Calu3 (cell line): ENCODE measurements at regions not wholly inside any gene's neighbourhood (a gene's known extent, or its start where the extent isn't known, plus 50 kb on each side); places are given as distances from the start of the nearest gene placed in this dataset.

Experiments
- BruUV-seq: library from RNA; stranded (reverse); fragments of 400-500 nt; replicated peaks from 2 replicates; lab custom pipeline; 2021; lab: Mats Ljungman, UMichigan
- CTCF ChIA-PET: fragments of 300-600 bp; sonication (Branson Sonifier 250); formaldehyde crosslinking; loops from one replicate; lab custom pipeline; 2022; ENCODE audit warnings: antibody characterized with exemption; lab: Charles Lee
- DNase-seq: peaks from one replicate; pipeline ENCODE4 v3.0.0; 2022
- H3K27ac Mint-ChIP-seq: one replicate; pipeline ENCODE4 v1.8.0; 2022; ENCODE audit warnings: mixed read lengths; ENCODE audit not compliant: unreplicated experiment
- H3K27me3 Mint-ChIP-seq: one replicate; pipeline ENCODE4 v1.8.0; 2022; ENCODE audit warnings: mixed read lengths; ENCODE audit not compliant: unreplicated experiment
- H3K36me3 Mint-ChIP-seq: one replicate; pipeline ENCODE4 v1.8.0; 2022; ENCODE audit warnings: mild to moderate bottlenecking, moderate library complexity, mixed read lengths; ENCODE audit not compliant: insufficient read depth, unreplicated experiment
- H3K4me1 Mint-ChIP-seq: one replicate; pipeline ENCODE4 v1.8.0; 2022; ENCODE audit warnings: mild to moderate bottlenecking, low read depth, mixed read lengths; ENCODE audit not compliant: unreplicated experiment
- H3K4me3 Mint-ChIP-seq: one replicate; pipeline ENCODE4 v1.8.0; 2022; ENCODE audit warnings: mild to moderate bottlenecking, low read depth, moderate library complexity, mixed read lengths; ENCODE audit not compliant: unreplicated experiment
- H3K9me3 Mint-ChIP-seq: one replicate; pipeline ENCODE4 v1.8.0; 2022; ENCODE audit warnings: low read depth, mixed read lengths; ENCODE audit not compliant: unreplicated experiment
- intact Hi-C: fragments of 100-400 bp; cut with micrococcal nuclease; formaldehyde crosslinking; loops from one replicate; pipeline ENCODE4 v1.10.0; 2022; ENCODE audit not compliant: unreplicated experiment
- TF ChIP-seq, protein P1 (sequence below): fragments of 200-600 bp; IDR thresholded peaks from one replicate; pipeline ENCODE4 v1.8.0; 2022; ENCODE audit warnings: antibody characterized with exemption; ENCODE audit not compliant: unreplicated experiment

DNA sequence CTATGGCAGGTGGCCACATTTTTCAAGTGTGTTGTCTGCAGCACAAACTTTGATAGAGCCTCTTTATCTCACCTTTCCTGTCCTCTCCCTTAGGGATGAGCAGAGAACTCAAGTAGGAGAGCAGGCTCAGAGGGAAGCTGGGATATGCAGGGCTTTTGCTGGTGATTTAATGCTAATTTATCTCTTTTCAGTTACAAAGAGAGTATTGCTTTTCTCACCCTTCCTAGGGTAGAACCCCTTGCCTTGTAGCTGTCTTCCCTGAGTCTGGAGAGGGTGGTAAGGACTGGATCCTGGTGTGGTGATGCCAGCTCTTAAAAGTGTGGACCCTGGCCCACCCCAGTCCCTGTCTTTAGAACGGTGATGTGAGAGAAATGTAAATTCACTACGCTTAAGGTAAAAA lies 1061.4 kb downstream of the TYW1 start:
- TF ChIP-seq, protein P1, sequence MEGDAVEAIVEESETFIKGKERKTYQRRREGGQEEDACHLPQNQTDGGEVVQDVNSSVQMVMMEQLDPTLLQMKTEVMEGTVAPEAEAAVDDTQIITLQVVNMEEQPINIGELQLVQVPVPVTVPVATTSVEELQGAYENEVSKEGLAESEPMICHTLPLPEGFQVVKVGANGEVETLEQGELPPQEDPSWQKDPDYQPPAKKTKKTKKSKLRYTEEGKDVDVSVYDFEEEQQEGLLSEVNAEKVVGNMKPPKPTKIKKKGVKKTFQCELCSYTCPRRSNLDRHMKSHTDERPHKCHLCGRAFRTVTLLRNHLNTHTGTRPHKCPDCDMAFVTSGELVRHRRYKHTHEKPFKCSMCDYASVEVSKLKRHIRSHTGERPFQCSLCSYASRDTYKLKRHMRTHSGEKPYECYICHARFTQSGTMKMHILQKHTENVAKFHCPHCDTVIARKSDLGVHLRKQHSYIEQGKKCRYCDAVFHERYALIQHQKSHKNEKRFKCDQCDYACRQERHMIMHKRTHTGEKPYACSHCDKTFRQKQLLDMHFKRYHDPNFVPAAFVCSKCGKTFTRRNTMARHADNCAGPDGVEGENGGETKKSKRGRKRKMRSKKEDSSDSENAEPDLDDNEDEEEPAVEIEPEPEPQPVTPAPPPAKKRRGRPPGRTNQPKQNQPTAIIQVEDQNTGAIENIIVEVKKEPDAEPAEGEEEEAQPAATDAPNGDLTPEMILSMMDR: no peak
- Mint-ChIP-seq H3K4me3 (no peak overlapping the region), H3K27me3 (no peaks in the 10 kb centered on the region), H3K4me1 (no peaks in the 10 kb centered on the region), H3K9me3 (peaks cover 8% of the 10 kb centered on the region), H3K27ac (no peak overlapping the region), H3K36me3 (no peaks in the 10 kb centered on the region)
- BruUV-seq: no TSS peak
- CTCF ChIA-PET: no interaction called here
- no peak for DNase-seq
- intact Hi-C loops: no loop called here

- no TSS peak for BruUV-seq
- no peak for DNase-seq
- Mint-ChIP-seq H3K27ac (no peak overlapping the region), H3K4me1 (no peaks in the 10 kb centered on the region), H3K36me3 (no peaks in the 10 kb centered on the region), H3K27me3 (no peaks in the 10 kb centered on the region), H3K4me3 (no peak overlapping the region), H3K9me3 (peaks cover 8% of the 10 kb centered on the region)
- CTCF ChIA-PET: no interaction called here
- intact Hi-C loops: no loop called here
- TF ChIP-seq, protein P1: no peak
Measured at GRCh38 chr7:68063171-68063570, 1066.5 kb downstream of the TYW1 start.

DNA sequence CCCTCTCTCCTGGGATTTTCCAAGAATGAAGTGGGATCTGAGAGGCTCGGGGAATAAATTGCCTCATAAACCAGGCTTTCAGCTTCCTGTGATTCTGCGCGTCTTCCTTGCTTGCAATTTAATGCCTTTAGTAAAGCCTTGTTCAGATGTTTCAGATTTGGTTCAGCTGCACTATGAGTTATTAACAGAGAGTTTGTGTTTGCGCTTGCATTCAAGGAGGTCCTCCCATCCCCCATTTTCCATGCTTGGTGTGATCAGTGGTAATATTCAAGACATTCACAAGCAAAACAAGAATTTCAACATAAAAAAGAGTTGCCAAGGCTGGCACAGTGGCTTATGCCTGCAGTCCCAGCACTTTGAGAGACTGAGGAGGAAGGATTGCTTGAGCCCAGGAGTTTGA lies 1068.9 kb downstream of the TYW1 start:
- intact Hi-C loops: no loop called here
- no peak for DNase-seq
- Mint-ChIP-seq H3K36me3 (no peaks in the 10 kb centered on the region), H3K4me1 (no peaks in the 10 kb centered on the region), H3K27me3 (no peaks in the 10 kb centered on the region), H3K27ac (no peak overlapping the region), H3K9me3 (peaks cover 5% of the 10 kb centered on the region), H3K4me3 (no peak overlapping the region)
- CTCF ChIA-PET: no interaction called here
- TF ChIP-seq, protein P1: no peak
- no TSS peak for BruUV-seq

DNA sequence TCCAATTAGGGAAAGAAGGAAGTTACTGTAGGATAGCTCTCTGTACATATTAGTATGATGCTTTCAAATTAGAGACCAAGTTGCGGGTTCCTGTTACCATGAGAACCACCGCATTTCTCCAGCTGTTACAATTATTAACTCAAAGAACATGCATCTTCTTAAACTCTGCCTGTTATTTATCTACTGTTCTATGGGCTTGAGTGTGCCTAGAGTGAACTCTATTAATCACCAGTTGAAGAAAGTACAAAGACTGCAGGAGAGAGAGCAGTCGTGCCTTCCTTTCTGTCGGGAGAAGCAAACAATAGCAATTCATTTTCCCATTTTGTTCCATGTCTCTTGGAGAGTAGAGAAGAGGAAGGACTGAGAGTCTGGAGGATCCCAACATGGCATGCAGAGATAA lies 1071.2 kb downstream of the TYW1 start:
- Mint-ChIP-seq H3K27ac (no peak overlapping the region), H3K9me3 (peaks cover 3% of the 10 kb centered on the region), H3K4me3 (no peak overlapping the region), H3K4me1 (no peaks in the 10 kb centered on the region), H3K27me3 (no peaks in the 10 kb centered on the region), H3K36me3 (no peaks in the 10 kb centered on the region)
- TF ChIP-seq, protein P1: no peak
- no peak for DNase-seq
- no TSS peak for BruUV-seq
- CTCF ChIA-PET: no interaction called here
- intact Hi-C loops: no loop called here
